ENCODE measurements at regions not wholly inside any gene's neighbourhood (a gene's known extent, or its start where the extent isn't known, plus 50 kb on each side); places are given as distances from the start of the nearest gene placed in this dataset.
"Not testable (repeated sequence)": the region's sequence is repeated elsewhere in the genome, so short reads cannot be mapped to it uniquely, and the experiment has no call there.

- Histone ChIP-seq H3K36me3 (no peaks in the 10 kb centered on the region), H3K4me3 (ENCODE audit: low read depth in 1 of 2, low read length in 1 of 2) (no peak overlapping the region), H3K4me1 (ENCODE audit: control insufficient read depth in 1 of 2, insufficient read depth in 1 of 2, low read depth in 1 of 2, low read length in 1 of 2) (no peaks in the 10 kb centered on the region), H3K27me3 (no peaks in the 10 kb centered on the region), H3K27ac (no peak overlapping the region), H3K9me3 (no peaks in the 10 kb centered on the region)
- TF ChIP-seq, protein P1, sequence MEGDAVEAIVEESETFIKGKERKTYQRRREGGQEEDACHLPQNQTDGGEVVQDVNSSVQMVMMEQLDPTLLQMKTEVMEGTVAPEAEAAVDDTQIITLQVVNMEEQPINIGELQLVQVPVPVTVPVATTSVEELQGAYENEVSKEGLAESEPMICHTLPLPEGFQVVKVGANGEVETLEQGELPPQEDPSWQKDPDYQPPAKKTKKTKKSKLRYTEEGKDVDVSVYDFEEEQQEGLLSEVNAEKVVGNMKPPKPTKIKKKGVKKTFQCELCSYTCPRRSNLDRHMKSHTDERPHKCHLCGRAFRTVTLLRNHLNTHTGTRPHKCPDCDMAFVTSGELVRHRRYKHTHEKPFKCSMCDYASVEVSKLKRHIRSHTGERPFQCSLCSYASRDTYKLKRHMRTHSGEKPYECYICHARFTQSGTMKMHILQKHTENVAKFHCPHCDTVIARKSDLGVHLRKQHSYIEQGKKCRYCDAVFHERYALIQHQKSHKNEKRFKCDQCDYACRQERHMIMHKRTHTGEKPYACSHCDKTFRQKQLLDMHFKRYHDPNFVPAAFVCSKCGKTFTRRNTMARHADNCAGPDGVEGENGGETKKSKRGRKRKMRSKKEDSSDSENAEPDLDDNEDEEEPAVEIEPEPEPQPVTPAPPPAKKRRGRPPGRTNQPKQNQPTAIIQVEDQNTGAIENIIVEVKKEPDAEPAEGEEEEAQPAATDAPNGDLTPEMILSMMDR (IDR thresholded peaks at IDR 0.05): no peak
These were observed 163.2 kb downstream of the REEP3 start for GRCh38 chr10:63684257-63684936.

- Histone ChIP-seq H3K27ac (no peak overlapping the region), H3K4me1 (ENCODE audit: control insufficient read depth in 1 of 2, insufficient read depth in 1 of 2, low read depth in 1 of 2, low read length in 1 of 2) (no peaks in the 10 kb centered on the region), H3K9me3 (no peaks in the 10 kb centered on the region), H3K36me3 (no peaks in the 10 kb centered on the region), H3K4me3 (ENCODE audit: low read depth in 1 of 2, low read length in 1 of 2) (no peak overlapping the region), H3K27me3 (no peaks in the 10 kb centered on the region)
- TF ChIP-seq, protein P1 (IDR thresholded peaks at IDR 0.05): no peak
These were observed 168.6 kb downstream of the REEP3 start for GRCh38 chr10:63689768-63690167.

GRCh38 chr10:63692220-63692896 lies 171.2 kb downstream of the REEP3 start:
- TF ChIP-seq, protein P1 (IDR thresholded peaks at IDR 0.05): no peak
- Histone ChIP-seq H3K36me3 (no peaks in the 10 kb centered on the region), H3K27ac (no peak overlapping the region), H3K27me3 (no peaks in the 10 kb centered on the region), H3K9me3 (no peaks in the 10 kb centered on the region), H3K4me1 (ENCODE audit: control insufficient read depth in 1 of 2, insufficient read depth in 1 of 2, low read depth in 1 of 2, low read length in 1 of 2) (no peaks in the 10 kb centered on the region), H3K4me3 (ENCODE audit: low read depth in 1 of 2, low read length in 1 of 2) (no peak overlapping the region)

- H3K9me3 ChIP-seq; H3K27ac ChIP-seq; H3K27me3 ChIP-seq; H3K36me3 ChIP-seq; H3K4me1 ChIP-seq (ENCODE audit: control insufficient read depth in 1 of 2, insufficient read depth in 1 of 2, low read depth in 1 of 2, low read length in 1 of 2); H3K4me3 ChIP-seq (ENCODE audit: low read depth in 1 of 2, low read length in 1 of 2): not testable (repeated sequence)
These were observed 171.8 kb downstream of the REEP3 start for GRCh38 chr10:63693021-63693420.

GRCh38 chr10:63696205-63696604 lies 175.0 kb downstream of the REEP3 start:
- no peak overlapping the region for H3K4me3 ChIP-seq (ENCODE audit: low read depth in 1 of 2, low read length in 1 of 2)
- H3K4me1 ChIP-seq (ENCODE audit: control insufficient read depth in 1 of 2, insufficient read depth in 1 of 2, low read depth in 1 of 2, low read length in 1 of 2): peaks cover 6 to 7% of the 10 kb centered on the region in 2 experiments
- no peaks in the 10 kb centered on the region for H3K9me3 ChIP-seq
- no peak overlapping the region for H3K27ac ChIP-seq
- H3K36me3 ChIP-seq: no peaks in the 10 kb centered on the region
- no peaks in the 10 kb centered on the region for H3K27me3 ChIP-seq
- TF ChIP-seq, protein P1 (IDR thresholded peaks at IDR 0.05): no peak
